ENCODE measurements at regions not wholly inside any gene's neighbourhood (a gene's known extent, or its start where the extent isn't known, plus 50 kb on each side); places are given as distances from the start of the nearest gene placed in this dataset.

DNA sequence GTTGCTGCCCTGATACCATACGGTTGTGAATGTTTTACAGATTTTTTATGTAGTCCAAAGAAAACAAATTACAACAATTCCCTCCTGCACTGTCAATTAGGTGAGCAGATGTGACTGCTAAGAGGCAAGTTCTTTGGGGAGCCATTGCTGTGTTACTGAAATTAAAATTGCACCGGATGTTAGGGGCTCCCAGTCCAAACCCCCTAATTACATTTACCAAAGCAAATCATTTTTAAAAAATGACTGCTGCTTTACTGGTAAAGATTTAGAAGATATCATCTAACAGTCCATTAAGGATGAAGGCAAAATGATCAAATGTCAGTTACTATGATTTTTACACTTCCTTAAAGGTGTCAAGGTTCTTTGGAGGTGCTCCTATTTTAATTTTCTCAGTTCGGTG, 70.1 kb upstream of the CSRP2 start:
- intact Hi-C loops (cut with DNase I): no loop called here
- Histone ChIP-seq H3K4me3 (no peak overlapping the region), H3K9me3 (no peaks in the 10 kb centered on the region), H3K27ac (no peak overlapping the region), H3K27me3 (no peaks in the 10 kb centered on the region), H3K36me3 (no peaks in the 10 kb centered on the region), H3K4me1 (peaks cover 0 to 7% of the 10 kb centered on the region in 2 donors)
- TF ChIP-seq, protein P1, sequence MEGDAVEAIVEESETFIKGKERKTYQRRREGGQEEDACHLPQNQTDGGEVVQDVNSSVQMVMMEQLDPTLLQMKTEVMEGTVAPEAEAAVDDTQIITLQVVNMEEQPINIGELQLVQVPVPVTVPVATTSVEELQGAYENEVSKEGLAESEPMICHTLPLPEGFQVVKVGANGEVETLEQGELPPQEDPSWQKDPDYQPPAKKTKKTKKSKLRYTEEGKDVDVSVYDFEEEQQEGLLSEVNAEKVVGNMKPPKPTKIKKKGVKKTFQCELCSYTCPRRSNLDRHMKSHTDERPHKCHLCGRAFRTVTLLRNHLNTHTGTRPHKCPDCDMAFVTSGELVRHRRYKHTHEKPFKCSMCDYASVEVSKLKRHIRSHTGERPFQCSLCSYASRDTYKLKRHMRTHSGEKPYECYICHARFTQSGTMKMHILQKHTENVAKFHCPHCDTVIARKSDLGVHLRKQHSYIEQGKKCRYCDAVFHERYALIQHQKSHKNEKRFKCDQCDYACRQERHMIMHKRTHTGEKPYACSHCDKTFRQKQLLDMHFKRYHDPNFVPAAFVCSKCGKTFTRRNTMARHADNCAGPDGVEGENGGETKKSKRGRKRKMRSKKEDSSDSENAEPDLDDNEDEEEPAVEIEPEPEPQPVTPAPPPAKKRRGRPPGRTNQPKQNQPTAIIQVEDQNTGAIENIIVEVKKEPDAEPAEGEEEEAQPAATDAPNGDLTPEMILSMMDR (IDR thresholded peaks at IDR 0.05): no peak
- DNase-seq (ENCODE audit: low spot score in 2 of 2): no peak

DNA sequence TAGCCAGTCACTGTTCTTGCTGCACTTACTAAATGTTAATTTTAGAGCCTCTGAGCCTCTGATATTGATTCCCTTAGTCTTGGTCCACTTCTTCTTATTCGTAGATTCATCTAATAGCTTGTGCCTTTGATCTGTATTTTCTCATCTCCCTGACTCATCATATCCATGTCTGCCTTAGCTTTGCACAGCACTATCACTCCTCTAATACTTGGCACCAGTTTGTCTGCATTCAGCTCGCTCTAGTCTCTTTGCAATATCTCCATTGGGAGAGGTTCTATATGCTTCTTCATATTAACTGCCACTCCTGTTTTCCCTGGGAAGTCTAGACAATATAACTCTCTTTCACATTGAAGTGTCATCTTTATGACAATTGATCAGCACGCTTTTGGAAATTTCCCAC, 68.5 kb upstream of the CSRP2 start:
- TF ChIP-seq, protein P1 (IDR thresholded peaks at IDR 0.05): no peak
- H3K27me3 ChIP-seq: no peaks in the 10 kb centered on the region
- DNase-seq (ENCODE audit: low spot score in 2 of 2): no peak
- H3K9me3 ChIP-seq: no peaks in the 10 kb centered on the region
- intact Hi-C loops (cut with DNase I): no loop called here
- H3K36me3 ChIP-seq: no peaks in the 10 kb centered on the region
- H3K4me3 ChIP-seq: no peak overlapping the region
- no peak overlapping the region for H3K27ac ChIP-seq
- no peaks in the 10 kb centered on the region for H3K4me1 ChIP-seq

DNA sequence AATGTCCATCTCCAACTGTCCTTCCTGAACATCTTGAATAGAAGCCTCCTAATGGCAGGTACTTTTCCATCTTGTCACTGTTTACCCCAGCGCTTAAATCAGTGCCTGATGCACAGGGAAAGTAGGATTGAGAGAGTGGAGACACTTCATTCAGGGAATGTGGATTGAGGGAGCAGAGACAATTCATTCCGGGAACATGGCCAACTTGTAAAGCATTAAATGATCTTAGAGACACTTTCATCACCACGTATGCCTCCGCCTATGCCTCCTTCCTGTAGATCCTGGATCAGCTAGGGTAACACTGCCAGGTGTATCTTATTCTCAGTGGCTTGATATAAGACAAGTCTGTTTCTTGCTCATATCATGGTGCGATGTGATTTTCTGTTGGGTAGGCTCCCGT, 67.6 kb upstream of the CSRP2 start:
- H3K36me3 ChIP-seq: no peaks in the 10 kb centered on the region
- no peak for DNase-seq (ENCODE audit: low spot score in 2 of 2)
- no peaks in the 10 kb centered on the region for H3K4me1 ChIP-seq
- no peak overlapping the region for H3K4me3 ChIP-seq
- intact Hi-C loops (cut with DNase I): no loop called here
- H3K9me3 ChIP-seq: no peaks in the 10 kb centered on the region
- no peak overlapping the region for H3K27ac ChIP-seq
- H3K27me3 ChIP-seq: no peaks in the 10 kb centered on the region
- TF ChIP-seq, protein P1 (IDR thresholded peaks at IDR 0.05): no peak

DNA sequence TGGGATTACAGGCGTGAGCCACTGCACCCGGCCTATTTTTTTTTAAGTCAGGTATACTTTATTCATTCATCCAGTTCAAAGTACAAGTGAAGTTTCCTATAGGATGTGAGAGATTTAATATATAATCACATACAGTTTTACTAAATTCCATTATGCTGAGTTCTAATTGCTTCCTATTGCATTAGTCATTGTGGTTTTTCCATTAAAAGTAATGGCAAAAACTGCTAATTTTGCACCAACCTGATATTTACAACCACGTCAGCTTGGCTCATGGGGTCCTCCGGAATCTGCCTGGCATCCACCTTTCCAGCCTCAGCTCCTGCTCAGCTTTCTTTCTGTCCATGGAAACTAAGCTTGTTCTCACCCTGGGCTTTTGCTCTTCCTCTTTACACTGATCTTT, 67.0 kb upstream of the CSRP2 start:
- Histone ChIP-seq H3K9me3 (no peaks in the 10 kb centered on the region), H3K27ac (no peak overlapping the region), H3K4me1 (no peaks in the 10 kb centered on the region), H3K36me3 (no peaks in the 10 kb centered on the region), H3K27me3 (no peaks in the 10 kb centered on the region), H3K4me3 (no peak overlapping the region)
- no peak for DNase-seq (ENCODE audit: low spot score in 2 of 2)
- intact Hi-C loops (cut with DNase I): no loop called here
- TF ChIP-seq, protein P1 (IDR thresholded peaks at IDR 0.05): no peak

DNA sequence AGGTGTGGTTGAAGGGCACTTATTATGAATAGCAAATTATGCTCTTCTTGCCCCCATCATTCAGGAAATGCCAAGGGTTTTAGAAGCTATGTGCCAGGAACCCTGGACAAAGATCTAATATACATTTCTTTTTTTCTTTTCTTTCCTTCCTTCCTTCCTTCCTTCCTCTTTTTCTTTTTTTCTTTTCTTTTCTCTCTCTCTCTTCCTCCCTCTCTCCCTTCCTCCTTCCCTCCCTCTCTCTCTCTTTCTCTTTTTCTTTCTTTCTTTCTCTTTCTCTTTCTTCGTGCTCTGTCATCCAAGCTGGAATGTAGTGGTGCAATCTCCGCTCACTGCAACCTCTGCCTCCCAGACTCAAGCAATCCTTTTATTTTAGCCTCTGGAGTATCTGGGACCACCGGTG, 66.1 kb upstream of the CSRP2 start:
- intact Hi-C loops (cut with DNase I): no loop called here
- Histone ChIP-seq H3K27ac (no peak overlapping the region), H3K36me3 (no peaks in the 10 kb centered on the region), H3K4me3 (no peak overlapping the region), H3K27me3 (no peaks in the 10 kb centered on the region), H3K9me3 (no peaks in the 10 kb centered on the region), H3K4me1 (no peaks in the 10 kb centered on the region)
- TF ChIP-seq, protein P1 (IDR thresholded peaks at IDR 0.05): no peak
- DNase-seq (ENCODE audit: low spot score in 2 of 2): no peak

DNA sequence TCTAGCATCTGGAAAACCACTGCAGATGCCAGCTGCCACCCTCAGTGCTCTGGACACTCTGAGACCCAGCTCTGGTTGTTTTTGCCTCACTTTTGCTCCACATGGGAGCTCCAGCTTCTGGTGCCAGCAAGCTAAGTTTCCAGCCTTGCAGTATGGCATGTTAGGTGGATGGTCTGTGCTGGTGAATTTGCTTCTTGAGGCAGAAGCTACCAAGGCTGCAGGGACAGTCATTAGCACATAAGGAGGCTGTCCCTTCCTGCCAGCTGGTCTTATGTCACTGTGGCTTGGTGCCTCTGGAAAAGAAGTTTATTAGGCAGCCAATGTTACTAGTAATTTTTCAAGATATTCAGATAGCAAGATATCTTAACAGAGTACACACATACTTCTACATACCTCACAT, 64.2 kb upstream of the CSRP2 start:
- no peaks in the 10 kb centered on the region for H3K4me1 ChIP-seq
- DNase-seq (ENCODE audit: low spot score in 2 of 2): no peak
- no peak overlapping the region for H3K27ac ChIP-seq
- TF ChIP-seq, protein P1 (IDR thresholded peaks at IDR 0.05): no peak
- no peak overlapping the region for H3K4me3 ChIP-seq
- no peaks in the 10 kb centered on the region for H3K27me3 ChIP-seq
- no peaks in the 10 kb centered on the region for H3K9me3 ChIP-seq
- intact Hi-C loops (cut with DNase I): no loop called here
- H3K36me3 ChIP-seq: no peaks in the 10 kb centered on the region

All from ascending aorta (tissue), 2 donors.